ENCODE measurements at regions not wholly inside any gene's neighbourhood (a gene's known extent, or its start where the extent isn't known, plus 50 kb on each side); places are given as distances from the start of the nearest gene placed in this dataset.

DNA sequence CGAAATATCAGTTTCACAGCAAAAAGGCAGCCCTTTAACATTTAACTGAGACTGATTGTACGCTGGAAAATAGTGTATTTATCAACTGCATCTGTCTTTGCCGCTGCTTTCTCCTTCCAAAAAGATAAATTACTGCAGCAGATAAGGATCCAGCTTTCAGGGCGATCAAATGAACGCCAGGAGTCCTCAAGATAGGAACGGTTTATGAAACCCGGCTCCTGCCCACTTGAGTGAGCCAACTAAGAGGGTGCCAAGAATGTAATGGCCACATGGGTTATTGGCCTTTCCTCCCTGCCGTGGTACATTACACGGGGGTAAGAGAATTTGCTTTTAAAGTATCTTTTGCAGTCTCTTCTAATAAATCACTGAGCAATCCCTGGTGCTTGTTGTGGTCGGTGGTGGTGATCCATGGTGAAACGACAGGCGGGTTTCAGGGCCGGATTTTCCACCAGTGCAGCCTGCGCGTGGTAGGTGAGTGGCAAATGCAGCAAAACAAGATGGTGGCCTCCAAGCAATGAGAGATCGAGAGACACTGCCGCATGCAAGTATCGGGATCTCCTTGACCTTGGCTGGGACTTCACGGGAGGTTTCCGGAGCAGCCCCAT is 67.5 kb upstream of the IRX6 start:
- no peaks in the 10 kb centered on the region for H3K9me2 ChIP-seq (replicated peaks; ENCODE audit: control insufficient read depth, low read length)
- H3K27me3 ChIP-seq (ENCODE audit: control insufficient read depth, low read length): no peaks in the 10 kb centered on the region
- no peaks in the 10 kb centered on the region for H3F3A ChIP-seq (ENCODE audit: control insufficient read depth, insufficient read depth)
- TF ChIP-seq, protein P1, sequence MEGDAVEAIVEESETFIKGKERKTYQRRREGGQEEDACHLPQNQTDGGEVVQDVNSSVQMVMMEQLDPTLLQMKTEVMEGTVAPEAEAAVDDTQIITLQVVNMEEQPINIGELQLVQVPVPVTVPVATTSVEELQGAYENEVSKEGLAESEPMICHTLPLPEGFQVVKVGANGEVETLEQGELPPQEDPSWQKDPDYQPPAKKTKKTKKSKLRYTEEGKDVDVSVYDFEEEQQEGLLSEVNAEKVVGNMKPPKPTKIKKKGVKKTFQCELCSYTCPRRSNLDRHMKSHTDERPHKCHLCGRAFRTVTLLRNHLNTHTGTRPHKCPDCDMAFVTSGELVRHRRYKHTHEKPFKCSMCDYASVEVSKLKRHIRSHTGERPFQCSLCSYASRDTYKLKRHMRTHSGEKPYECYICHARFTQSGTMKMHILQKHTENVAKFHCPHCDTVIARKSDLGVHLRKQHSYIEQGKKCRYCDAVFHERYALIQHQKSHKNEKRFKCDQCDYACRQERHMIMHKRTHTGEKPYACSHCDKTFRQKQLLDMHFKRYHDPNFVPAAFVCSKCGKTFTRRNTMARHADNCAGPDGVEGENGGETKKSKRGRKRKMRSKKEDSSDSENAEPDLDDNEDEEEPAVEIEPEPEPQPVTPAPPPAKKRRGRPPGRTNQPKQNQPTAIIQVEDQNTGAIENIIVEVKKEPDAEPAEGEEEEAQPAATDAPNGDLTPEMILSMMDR (IDR thresholded peaks at IDR 0.05; ENCODE audit: low read depth, low read length, poor library complexity, severe bottlenecking): no peak
- no peak for TF ChIP-seq EZH2phosphoT487 (IDR thresholded peaks at IDR 0.05; ENCODE audit: borderline replicate concordance, low read length)
- no peaks in the 10 kb centered on the region for H3K9me3 ChIP-seq (ENCODE audit: control insufficient read depth, insufficient read depth, low read length)
- H3K4me1 ChIP-seq (ENCODE audit: control insufficient read depth, low read length): peaks cover 11% of the 10 kb centered on the region
- H3K4me3 ChIP-seq (ENCODE audit: low read length): no peak overlapping the region
- H4K20me1 ChIP-seq (ENCODE audit: control insufficient read depth, insufficient read depth, low read depth, low read length): no peaks in the 10 kb centered on the region
- H3K27ac ChIP-seq (ENCODE audit: low read depth, low read length): no peak overlapping the region
- no peaks in the 10 kb centered on the region for H3K79me2 ChIP-seq (ENCODE audit: control insufficient read depth, low read length)
- no peak overlapping the region for H3K4me2 ChIP-seq (ENCODE audit: low read length)
- H3K36me3 ChIP-seq (ENCODE audit: control insufficient read depth, low read length): no peaks in the 10 kb centered on the region

- Histone ChIP-seq H3K27me3 (ENCODE audit: control insufficient read depth, low read length) (no peaks in the 10 kb centered on the region), H3K4me3 (ENCODE audit: low read length) (no peak overlapping the region), H4K20me1 (ENCODE audit: control insufficient read depth, insufficient read depth, low read depth, low read length) (no peaks in the 10 kb centered on the region), H3K27ac (ENCODE audit: low read depth, low read length) (no peak overlapping the region), H3K4me2 (ENCODE audit: low read length) (no peak overlapping the region), H3K9me2 (replicated peaks; ENCODE audit: control insufficient read depth, low read length) (no peaks in the 10 kb centered on the region), H3K9me3 (ENCODE audit: control insufficient read depth, insufficient read depth, low read length) (no peaks in the 10 kb centered on the region), H3F3A (ENCODE audit: control insufficient read depth, insufficient read depth) (no peaks in the 10 kb centered on the region), H3K79me2 (ENCODE audit: control insufficient read depth, low read length) (no peaks in the 10 kb centered on the region), H3K36me3 (ENCODE audit: control insufficient read depth, low read length) (no peaks in the 10 kb centered on the region), H3K4me1 (ENCODE audit: control insufficient read depth, low read length) (no peaks in the 10 kb centered on the region)
- TF ChIP-seq EZH2phosphoT487 (IDR thresholded peaks at IDR 0.05; ENCODE audit: borderline replicate concordance, low read length): no peak
- TF ChIP-seq, protein P1 (IDR thresholded peaks at IDR 0.05; ENCODE audit: low read depth, low read length, poor library complexity, severe bottlenecking): peak; percentile 85
Observed at GRCh38 chr16:55257966-55258613, 65.9 kb upstream of the IRX6 start.

- TF ChIP-seq EZH2phosphoT487 (IDR thresholded peaks at IDR 0.05; ENCODE audit: borderline replicate concordance, low read length): no peak
- TF ChIP-seq, protein P1 (IDR thresholded peaks at IDR 0.05; ENCODE audit: low read depth, low read length, poor library complexity, severe bottlenecking): no peak
- H3K4me2 ChIP-seq (ENCODE audit: low read length): no peak overlapping the region
- no peaks in the 10 kb centered on the region for H4K20me1 ChIP-seq (ENCODE audit: control insufficient read depth, insufficient read depth, low read depth, low read length)
- no peak overlapping the region for H3K27ac ChIP-seq (ENCODE audit: low read depth, low read length)
- no peaks in the 10 kb centered on the region for H3K9me2 ChIP-seq (replicated peaks; ENCODE audit: control insufficient read depth, low read length)
- H3K36me3 ChIP-seq (ENCODE audit: control insufficient read depth, low read length): no peaks in the 10 kb centered on the region
- no peaks in the 10 kb centered on the region for H3F3A ChIP-seq (ENCODE audit: control insufficient read depth, insufficient read depth)
- no peaks in the 10 kb centered on the region for H3K9me3 ChIP-seq (ENCODE audit: control insufficient read depth, insufficient read depth, low read length)
- no peaks in the 10 kb centered on the region for H3K79me2 ChIP-seq (ENCODE audit: control insufficient read depth, low read length)
- no peak overlapping the region for H3K4me3 ChIP-seq (ENCODE audit: low read length)
- H3K27me3 ChIP-seq (ENCODE audit: control insufficient read depth, low read length): no peaks in the 10 kb centered on the region
- no peaks in the 10 kb centered on the region for H3K4me1 ChIP-seq (ENCODE audit: control insufficient read depth, low read length)
Observed at GRCh38 chr16:55261301-55261700, 62.7 kb upstream of the IRX6 start.

All from DOHH2 (cell line).